Esophagus squamous epithelium (tissue), 4 donors: ENCODE measurements at regions not wholly inside any gene's neighbourhood (a gene's known extent, or its start where the extent isn't known, plus 50 kb on each side); places are given as distances from the start of the nearest gene placed in this dataset.

Experiments used
- POLR2A ChIP-seq, 4 donors: fragments of 450-650 bp; IDR thresholded peaks; one replicate each; pipeline ENCODE4 v1.6.1; 2017; ENCODE audit warnings: antibody characterized with exemption in 4 of 4, mild to moderate bottlenecking in 4 of 4, moderate library complexity in 3 of 4
- TF ChIP-seq, protein P1 (sequence below), 6 experiments: fragments of 450-650 bp in 4 of 6; fragments of 200-600 bp in 2 of 6; sonication (generic) in 2 of 6; IDR thresholded peaks; one replicate each; pipeline ENCODE4 v1.5.1; 2016 to 2019; ENCODE audit warnings: antibody characterized with exemption in 6 of 6, mild to moderate bottlenecking in 4 of 6, moderate library complexity in 4 of 6

DNA sequence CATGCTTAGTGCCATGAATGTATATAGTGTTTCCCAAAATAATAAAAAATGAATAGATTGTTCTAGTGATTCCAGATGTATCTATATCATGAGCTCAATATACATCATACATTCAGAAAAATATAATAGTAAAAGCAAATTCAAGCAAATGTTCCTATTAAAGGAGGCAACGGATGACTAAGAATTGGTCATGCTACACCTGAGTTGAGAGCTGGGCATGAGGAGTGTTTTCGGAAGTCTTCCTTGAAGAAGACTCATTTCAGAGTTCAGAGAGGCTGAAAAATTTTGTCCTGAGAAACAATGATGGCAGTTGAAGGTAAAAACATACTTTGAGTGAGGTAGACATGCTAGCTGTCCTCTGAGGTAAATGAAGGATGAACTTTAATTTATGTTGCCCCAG is 79.3 kb upstream of the IL1RAPL2 start:
- TF ChIP-seq, protein P1, sequence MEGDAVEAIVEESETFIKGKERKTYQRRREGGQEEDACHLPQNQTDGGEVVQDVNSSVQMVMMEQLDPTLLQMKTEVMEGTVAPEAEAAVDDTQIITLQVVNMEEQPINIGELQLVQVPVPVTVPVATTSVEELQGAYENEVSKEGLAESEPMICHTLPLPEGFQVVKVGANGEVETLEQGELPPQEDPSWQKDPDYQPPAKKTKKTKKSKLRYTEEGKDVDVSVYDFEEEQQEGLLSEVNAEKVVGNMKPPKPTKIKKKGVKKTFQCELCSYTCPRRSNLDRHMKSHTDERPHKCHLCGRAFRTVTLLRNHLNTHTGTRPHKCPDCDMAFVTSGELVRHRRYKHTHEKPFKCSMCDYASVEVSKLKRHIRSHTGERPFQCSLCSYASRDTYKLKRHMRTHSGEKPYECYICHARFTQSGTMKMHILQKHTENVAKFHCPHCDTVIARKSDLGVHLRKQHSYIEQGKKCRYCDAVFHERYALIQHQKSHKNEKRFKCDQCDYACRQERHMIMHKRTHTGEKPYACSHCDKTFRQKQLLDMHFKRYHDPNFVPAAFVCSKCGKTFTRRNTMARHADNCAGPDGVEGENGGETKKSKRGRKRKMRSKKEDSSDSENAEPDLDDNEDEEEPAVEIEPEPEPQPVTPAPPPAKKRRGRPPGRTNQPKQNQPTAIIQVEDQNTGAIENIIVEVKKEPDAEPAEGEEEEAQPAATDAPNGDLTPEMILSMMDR (IDR thresholded peaks at IDR 0.05): no peak
- TF ChIP-seq POLR2A (IDR thresholded peaks at IDR 0.05): no peak
